IMR-90 (cell line): ENCODE measurements at regions not wholly inside any gene's neighbourhood (a gene's known extent, or its start where the extent isn't known, plus 50 kb on each side); places are given as distances from the start of the nearest gene placed in this dataset.
A peak's percentile ranks its signal among the peaks of the same experiment; 100 is the strongest.

Experiments used
- ATAC-seq: fragments of 200-7000 bp; cut with Tn5 transposase; 2 replicates; pipeline ENCODE4 v1.9.1; 2020; ENCODE audit warnings: low read depth, mild to moderate bottlenecking, moderate library complexity
- BruUV-seq: library from RNA; stranded (reverse); fragments of 400-500 nt; replicated peaks from 2 replicates; lab custom pipeline; 2021; lab: Mats Ljungman, UMichigan
- CTCF ChIA-PET: fragments of 300-600 bp; formaldehyde crosslinking; extraction: SDS; loops from one replicate; lab custom pipeline; 2021; ENCODE audit warnings: antibody characterized with exemption; lab: Yijun Ruan, JAX
- POLR2A ChIA-PET: fragments of 300-600 bp; sonication (Branson Sonifier 250); formaldehyde crosslinking; loops from one replicate; lab custom pipeline; 2022; ENCODE audit warnings: antibody characterized with exemption; ENCODE audit not compliant: unreplicated experiment; lab: Charles Lee
- DNase-seq: peaks from one replicate; pipeline ENCODE4 v3.0.0; 2013
- H2AFZ ChIP-seq: replicated peaks from 2 replicates; pipeline ENCODE3; 2013; ENCODE audit warnings: low read length, mild to moderate bottlenecking; ENCODE audit not compliant: poor library complexity
- H2AK5ac ChIP-seq: 2 replicates; pipeline ENCODE4 v1.6.1; 2013; ENCODE audit warnings: low read depth, low read length, inconsistent platforms
- H2AK9ac ChIP-seq: replicated peaks from 2 replicates; pipeline ENCODE3; 2013; ENCODE audit warnings: mild to moderate bottlenecking, low read depth, low read length, moderate library complexity; ENCODE audit not compliant: poor library complexity
- H2BK120ac ChIP-seq: 2 replicates; pipeline ENCODE4 v1.6.1; 2013; ENCODE audit warnings: low read depth, low read length, inconsistent platforms
- H2BK15ac ChIP-seq: 3 replicates; pipeline ENCODE4 v1.6.1; 2013; ENCODE audit warnings: low read depth, low read length, inconsistent platforms
- H2BK20ac ChIP-seq: 2 replicates; pipeline ENCODE4 v1.6.1; 2013; ENCODE audit warnings: low read depth, mild to moderate bottlenecking, inconsistent platforms, low read length, moderate library complexity
- H2BK5ac ChIP-seq: 2 replicates; pipeline ENCODE4 v1.6.1; 2013; ENCODE audit warnings: mild to moderate bottlenecking, low read depth, low read length, inconsistent platforms; ENCODE audit not compliant: poor library complexity, severe bottlenecking
- H3K14ac ChIP-seq: replicated peaks from 2 replicates; pipeline ENCODE4 v1.6.1; 2013; ENCODE audit warnings: low read depth, low read length, inconsistent platforms
- H3K18ac ChIP-seq: 2 replicates; pipeline ENCODE4 v1.6.1; 2013; ENCODE audit warnings: low read depth, low read length, control low read depth
- H3K23ac ChIP-seq: 2 replicates; pipeline ENCODE4 v1.6.1; 2013; ENCODE audit warnings: low read depth, low read length, inconsistent platforms
- H3K27ac ChIP-seq: 2 replicates; pipeline ENCODE4 v1.5.1; 2013; ENCODE audit warnings: mild to moderate bottlenecking, control low read depth, low read length; ENCODE audit not compliant: insufficient read depth
- H3K27me3 ChIP-seq: 2 replicates; pipeline ENCODE4 v1.6.1; 2013; ENCODE audit warnings: low read length; ENCODE audit not compliant: control insufficient read depth, insufficient read depth
- H3K36me3 ChIP-seq: 2 replicates; pipeline ENCODE4 v1.6.1; 2013; ENCODE audit warnings: low read length, mixed read lengths; ENCODE audit not compliant: control insufficient read depth, insufficient read depth
- H3K4ac ChIP-seq: 2 replicates; pipeline ENCODE4 v1.6.1; 2013; ENCODE audit warnings: low read depth, low read length, inconsistent platforms
- H3K4me1 ChIP-seq: 2 replicates; pipeline ENCODE4 v1.6.1; 2013; ENCODE audit warnings: low read length, mixed read lengths; ENCODE audit not compliant: control insufficient read depth, insufficient read depth
- H3K4me2 ChIP-seq: 2 replicates; pipeline ENCODE4 v1.6.1; 2013; ENCODE audit warnings: low read depth, mild to moderate bottlenecking, control low read depth, low read length, moderate library complexity
- H3K4me3 ChIP-seq: 2 replicates; pipeline ENCODE4 v1.5.1; 2013; ENCODE audit warnings: low read depth, mild to moderate bottlenecking, control low read depth, low read length, moderate library complexity; ENCODE audit not compliant: insufficient read depth
- H3K56ac ChIP-seq: 2 replicates; pipeline ENCODE4 v1.6.1; 2013; ENCODE audit warnings: low read length, inconsistent platforms; ENCODE audit not compliant: insufficient read depth; ENCODE audit errors: extremely low read depth
- H3K79me1 ChIP-seq, 2 experiments: 2 replicates each; pipeline ENCODE4 v1.6.1; 2013; ENCODE audit warnings: low read length in 2 of 2, inconsistent platforms in 1 of 2, low read depth in 1 of 2
- H3K9ac ChIP-seq: 2 replicates; pipeline ENCODE4 v1.6.1; 2013; ENCODE audit warnings: low read depth, low read length, control low read depth
- H3K9me1 ChIP-seq: 2 replicates; pipeline ENCODE4 v1.6.1; 2013; ENCODE audit warnings: low read length, inconsistent platforms; ENCODE audit not compliant: insufficient read depth
- H3K9me3 ChIP-seq: 2 replicates; pipeline ENCODE4 v1.6.1; 2013; ENCODE audit warnings: low read length; ENCODE audit not compliant: control insufficient read depth, insufficient read depth
- H4K20me1 ChIP-seq: 2 replicates; pipeline ENCODE4 v1.6.1; 2013; ENCODE audit warnings: low read length, inconsistent platforms; ENCODE audit not compliant: insufficient read depth
- H4K5ac ChIP-seq: 2 replicates; pipeline ENCODE4 v1.6.1; 2013; ENCODE audit warnings: mild to moderate bottlenecking, low read depth, low read length, control low read depth
- H4K8ac ChIP-seq, 2 experiments: 2 replicates each; pipeline ENCODE4 v1.6.1; 2013; ENCODE audit warnings: low read depth in 2 of 2, low read length in 2 of 2, control low read depth in 1 of 2, inconsistent platforms in 1 of 2
- H4K91ac ChIP-seq: 2 replicates; pipeline ENCODE4 v1.6.1; 2013; ENCODE audit warnings: low read depth, low read length, inconsistent platforms; ENCODE audit not compliant: insufficient read depth
- BHLHE40 ChIP-seq: fragments of 150-350 bp; IDR thresholded peaks from 2 replicates; pipeline ENCODE4 v1.6.1; 2016; ENCODE audit warnings: mild to moderate bottlenecking, low read depth, low read length
- FOS ChIP-seq: fragments of 150-350 bp; IDR thresholded peaks from 2 replicates; pipeline ENCODE4 v1.6.1; 2016; ENCODE audit warnings: low read depth, low read length
- MAFK ChIP-seq: IDR thresholded peaks from 2 replicates; pipeline ENCODE4 v1.6.1; 2012; ENCODE audit warnings: low read depth, low read length, improper control_type of control experiment
- NFE2L2 ChIP-seq: fragments of 150-350 bp; IDR thresholded peaks from 2 replicates; pipeline ENCODE4 v1.6.1; 2016; ENCODE audit warnings: low read depth, mild to moderate bottlenecking, low read length
- RAD21 ChIP-seq: IDR thresholded peaks from 2 replicates; pipeline ENCODE4 v1.6.1; 2012; ENCODE audit warnings: low read length, improper control_type of control experiment
- WGBS, 2 experiments: methylation state at CpG; one replicate each; pipeline versions ENCODE4 v1.1.5 to v1.1.7; 2013; ENCODE audit warnings: missing lambda C conversion rate in 2 of 2; ENCODE audit not compliant: insufficient read length in 1 of 2; ENCODE audit errors: extremely low coverage in 2 of 2; 5-methylcytosine and 5-hydroxymethylcytosine counted together
- dilution Hi-C: fragments of 300-500 bp; cut with HindIII; formaldehyde crosslinking; loops from one replicate; pipeline ENCODE4 v1.14.3; 2018; ENCODE audit warnings: low sequenced_read_pairs; ENCODE audit not compliant: unreplicated experiment
- in situ Hi-C: fragments of 300-500 bp; cut with MboI; formaldehyde crosslinking; loops from 3 replicates; pipeline ENCODE4 v1.14.3; 2019; ENCODE audit warnings: low sequenced_read_pairs, inconsistent platforms, mixed read lengths
- intact Hi-C: fragments of 100-400 bp; cut with micrococcal nuclease; formaldehyde crosslinking; loops from 2 replicates; pipeline ENCODE4 v1.10.0; 2022
- TF ChIP-seq, protein P1 (sequence below): fragments of 150-350 bp; IDR thresholded peaks from 2 replicates; pipeline ENCODE4 v1.6.1; 2017; ENCODE audit warnings: mild to moderate bottlenecking, antibody characterized with exemption, low read length, low read depth

- TF ChIP-seq NFE2L2: peak; percentile 68; the same call in 1 of the 2 replicates
Observed at GRCh38 chr2:217551252-217551899, 451.4 kb downstream of the TNS1 start (continued).

DNA sequence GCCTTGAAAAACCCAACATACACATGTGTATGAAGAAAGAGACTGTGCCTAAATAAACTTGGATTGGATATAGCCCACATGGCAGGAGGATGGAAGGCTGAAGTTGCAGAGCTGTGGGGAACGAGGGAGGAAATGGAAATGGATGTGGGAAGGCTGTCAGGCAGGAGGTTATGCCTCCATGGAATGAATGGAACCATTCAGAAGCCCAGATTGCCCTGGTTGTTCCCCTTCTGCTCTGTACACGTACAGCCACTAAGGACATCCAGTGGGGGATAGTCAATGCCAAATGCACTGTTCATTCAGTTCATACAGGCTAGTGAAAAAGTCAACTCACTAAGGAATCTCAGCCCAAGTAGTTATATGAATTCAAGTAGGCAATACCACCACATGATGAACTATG is 463.7 kb downstream of the TNS1 start:
- Histone ChIP-seq H3K27ac (no peak overlapping the region), H3K9me1 (no peaks in the 10 kb centered on the region), H2AFZ (no peak overlapping the region), H3K4me2 (no peak overlapping the region), H3K23ac (no peak overlapping the region), H4K5ac (no peak overlapping the region), H4K8ac (no peak overlapping the region), H3K14ac (no peak overlapping the region; the same call in 1 of the 2 replicates), H3K4ac (no peak overlapping the region), H3K79me1 (no peaks in the 10 kb centered on the region), H2BK5ac (no peak overlapping the region), H3K9ac (no peak overlapping the region), H4K91ac (no peak overlapping the region), H3K36me3 (no peaks in the 10 kb centered on the region), H3K18ac (no peak overlapping the region), H2BK20ac (no peak overlapping the region), H3K4me1 (no peaks in the 10 kb centered on the region; the same call in 1 of the 2 replicates), H4K20me1 (no peaks in the 10 kb centered on the region), H3K27me3 (peaks cover 7% of the 10 kb centered on the region), H2BK15ac (no peak overlapping the region), H3K4me3 (no peak overlapping the region), H3K56ac (no peak overlapping the region), H3K9me3 (no peaks in the 10 kb centered on the region), H2AK5ac (peak overlapping the region; percentile 56), H2AK9ac (no peak overlapping the region), H2BK120ac (no peak overlapping the region)
- ATAC-seq (no peak), DNase-seq (no peak)
- in situ Hi-C loops: no loop called here
- BruUV-seq: no TSS peak
- TF ChIP-seq RAD21: no peak
- TF ChIP-seq FOS: no peak
- no peak for TF ChIP-seq BHLHE40
- TF ChIP-seq MAFK: no peak
- TF ChIP-seq, protein P1, sequence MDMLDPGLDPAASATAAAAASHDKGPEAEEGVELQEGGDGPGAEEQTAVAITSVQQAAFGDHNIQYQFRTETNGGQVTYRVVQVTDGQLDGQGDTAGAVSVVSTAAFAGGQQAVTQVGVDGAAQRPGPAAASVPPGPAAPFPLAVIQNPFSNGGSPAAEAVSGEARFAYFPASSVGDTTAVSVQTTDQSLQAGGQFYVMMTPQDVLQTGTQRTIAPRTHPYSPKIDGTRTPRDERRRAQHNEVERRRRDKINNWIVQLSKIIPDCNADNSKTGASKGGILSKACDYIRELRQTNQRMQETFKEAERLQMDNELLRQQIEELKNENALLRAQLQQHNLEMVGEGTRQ: no peak
- intact Hi-C loops: no loop called here
- ChIA-PET CTCF (interaction anchor here (0.6 kb wide), 1 partner anchor 516 kb away, joined by 3 read pairs; no protein-coding TSS in a partner anchor), POLR2A (interaction anchor here (0.5 kb wide), 1 partner anchor 1042 kb away, joined by 3 read pairs; no protein-coding TSS in a partner anchor)
- WGBS, 2 experiments: 73% methylated on average over 2 of the region's 2 CpGs; no CpG with 5 or more reads in 1 of the 2 experiments
- dilution Hi-C loops: no loop called here
